DMS 273 (cell line): ENCODE measurements at regions not wholly inside any gene's neighbourhood (a gene's known extent, or its start where the extent isn't known, plus 50 kb on each side); places are given as distances from the start of the nearest gene placed in this dataset.
A peak's percentile ranks its signal among the peaks of the same experiment; 100 is the strongest.
"Not testable (repeated sequence)": the region's sequence is repeated elsewhere in the genome, so short reads cannot be mapped to it uniquely, and the experiment has no call there.

Source experiments
- DNase-seq: peaks from one replicate; lab custom pipeline; 2025; ENCODE audit not compliant: unreplicated experiment; lab: John Stamatoyannopoulos, UW

GRCh38 chr4:108409691-108410090, 210.7 kb upstream of the RPL34 start:
- DNase-seq: not testable (repeated sequence)

GRCh38 chr4:108405586-108405985, 214.8 kb upstream of the RPL34 start:
- DNase-seq: no peak

GRCh38 chr4:108400309-108400708, 220.1 kb upstream of the RPL34 start:
- no peak for DNase-seq

GRCh38 chr4:108399610-108400265, 220.6 kb upstream of the RPL34 start:
- DNase-seq: peak; percentile 73

- DNase-seq: no peak
Observed at GRCh38 chr4:108398836-108399235, 221.5 kb upstream of the RPL34 start.

- DNase-seq: no peak
Observed at GRCh38 chr4:108398316-108398715, 222.1 kb upstream of the RPL34 start.

- no peak for DNase-seq
Observed at GRCh38 chr4:108397850-108398249, 222.5 kb upstream of the RPL34 start.

- no peak for DNase-seq
Observed at GRCh38 chr4:108396900-108397497, 223.4 kb upstream of the RPL34 start.

GRCh38 chr4:108395786-108396185, 224.6 kb upstream of the RPL34 start:
- no peak for DNase-seq

- DNase-seq: no peak
Observed at GRCh38 chr4:108393890-108394472, 225.2 kb upstream of the LEF1 start.

- DNase-seq: no peak
Observed at GRCh38 chr4:108391701-108392455, 223.1 kb upstream of the LEF1 start.

GRCh38 chr4:108385076-108385475, 216.3 kb upstream of the LEF1 start:
- no peak for DNase-seq

GRCh38 chr4:108384544-108384943, 215.8 kb upstream of the LEF1 start:
- no peak for DNase-seq

- no peak for DNase-seq
Observed at GRCh38 chr4:108383157-108383556, 214.4 kb upstream of the LEF1 start.

- no peak for DNase-seq
Observed at GRCh38 chr4:108382751-108383150, 214.0 kb upstream of the LEF1 start.

GRCh38 chr4:108378164-108378563, 209.4 kb upstream of the LEF1 start:
- no peak for DNase-seq

- no peak for DNase-seq
Observed at GRCh38 chr4:108377021-108377420, 208.3 kb upstream of the LEF1 start.

GRCh38 chr4:108375434-108375833, 206.7 kb upstream of the LEF1 start:
- DNase-seq: no peak

- DNase-seq: no peak
Observed at GRCh38 chr4:108372681-108373080, 203.9 kb upstream of the LEF1 start.

GRCh38 chr4:108371282-108371681, 202.6 kb upstream of the LEF1 start:
- DNase-seq: no peak

GRCh38 chr4:108370291-108371141, 201.8 kb upstream of the LEF1 start:
- DNase-seq: no peak
